T-helper 1 cell (primary cell): ENCODE measurements at regions not wholly inside any gene's neighbourhood (a gene's known extent, or its start where the extent isn't known, plus 50 kb on each side); places are given as distances from the start of the nearest gene placed in this dataset.
"Not testable (repeated sequence)": the region's sequence is repeated elsewhere in the genome, so short reads cannot be mapped to it uniquely, and the experiment has no call there.

ENCODE experiments used
- DNase-seq, 5 donors: peaks; one replicate each; pipeline ENCODE4 v3.0.0-alpha.2; 2012 to 2020

- no peak for DNase-seq
These were observed 176.1 kb downstream of the MINAR1 start for GRCh38 chr15:79608066-79608864.

GRCh38 chr15:79609506-79609905 lies 177.4 kb downstream of the MINAR1 start:
- no peak for DNase-seq

- DNase-seq: no peak
These were observed 177.9 kb downstream of the MINAR1 start for GRCh38 chr15:79610021-79610420.

- DNase-seq: no peak
These were observed 183.6 kb downstream of the MINAR1 start for GRCh38 chr15:79615754-79616153.

- no peak for DNase-seq
These were observed 184.9 kb downstream of the MINAR1 start for GRCh38 chr15:79617071-79617470.

- no peak for DNase-seq
These were observed 188.1 kb downstream of the MINAR1 start for GRCh38 chr15:79620112-79620857.

GRCh38 chr15:79621805-79622204 lies 189.7 kb downstream of the MINAR1 start:
- DNase-seq: not testable (repeated sequence)

- DNase-seq: no peak
These were observed 191.4 kb downstream of the MINAR1 start for GRCh38 chr15:79623488-79623887.

GRCh38 chr15:79629687-79630086 lies 197.6 kb downstream of the MINAR1 start:
- DNase-seq: no peak

GRCh38 chr15:79632457-79632856 lies 200.3 kb downstream of the MINAR1 start:
- DNase-seq: no peak

GRCh38 chr15:79635149-79635771 lies 203.1 kb downstream of the MINAR1 start:
- DNase-seq: no peak

- DNase-seq: no peak
These were observed 203.9 kb downstream of the MINAR1 start for GRCh38 chr15:79635897-79636561.

- no peak for DNase-seq
These were observed 208.1 kb downstream of the MINAR1 start for GRCh38 chr15:79640206-79640605.

- no peak for DNase-seq
These were observed 209.7 kb downstream of the MINAR1 start for GRCh38 chr15:79641841-79642240.

- DNase-seq: no peak
These were observed 211.3 kb downstream of the MINAR1 start for GRCh38 chr15:79643393-79643792.

- peak in 1 of 5 donors; percentile 13 for DNase-seq
These were observed 212.0 kb downstream of the MINAR1 start for GRCh38 chr15:79644091-79644490.

- DNase-seq: not testable (repeated sequence)
These were observed 220.8 kb downstream of the MINAR1 start for GRCh38 chr15:79652972-79653371.

GRCh38 chr15:79653533-79653932 lies 221.4 kb downstream of the MINAR1 start:
- DNase-seq: no peak

- no peak for DNase-seq
These were observed 224.2 kb downstream of the MINAR1 start for GRCh38 chr15:79656151-79657000.

GRCh38 chr15:79657722-79658121 lies 225.6 kb downstream of the MINAR1 start:
- DNase-seq: no peak

- DNase-seq: no peak
These were observed 227.6 kb downstream of the MINAR1 start for GRCh38 chr15:79659691-79660090.

GRCh38 chr15:79661411-79661810 lies 229.3 kb downstream of the MINAR1 start:
- no peak for DNase-seq
